H1 (cell line): ENCODE measurements at regions not wholly inside any gene's neighbourhood (a gene's known extent, or its start where the extent isn't known, plus 50 kb on each side); places are given as distances from the start of the nearest gene placed in this dataset.

Source experiments
- BCL11A ChIP-seq, 2 experiments: IDR thresholded peaks; one replicate each; pipeline ENCODE4 v1.6.1; 2011; ENCODE audit warnings: low read depth in 2 of 2, low read length in 2 of 2, mild to moderate bottlenecking in 2 of 2
- CHD1 ChIP-seq: IDR thresholded peaks from 2 replicates; pipeline ENCODE4 v1.6.1; 2012; ENCODE audit warnings: low read depth, low read length, improper control_type of control experiment
- CHD7 ChIP-seq: fragments of 300-600 bp; sonication (generic); IDR thresholded peaks from 2 replicates; pipeline ENCODE4 v1.7.1; 2012; ENCODE audit warnings: low read length, moderate library complexity, mild to moderate bottlenecking, inconsistent platforms; ENCODE audit not compliant: insufficient replicate concordance
- POU5F1 ChIP-seq: IDR thresholded peaks from 2 replicates; pipeline ENCODE4 v1.6.1; 2011; ENCODE audit warnings: low read depth, mild to moderate bottlenecking, low read length, moderate library complexity
- TCF12 ChIP-seq: IDR thresholded peaks from 2 replicates; pipeline ENCODE4 v1.6.1; 2011; ENCODE audit warnings: low read depth, mild to moderate bottlenecking, low read length

DNA sequence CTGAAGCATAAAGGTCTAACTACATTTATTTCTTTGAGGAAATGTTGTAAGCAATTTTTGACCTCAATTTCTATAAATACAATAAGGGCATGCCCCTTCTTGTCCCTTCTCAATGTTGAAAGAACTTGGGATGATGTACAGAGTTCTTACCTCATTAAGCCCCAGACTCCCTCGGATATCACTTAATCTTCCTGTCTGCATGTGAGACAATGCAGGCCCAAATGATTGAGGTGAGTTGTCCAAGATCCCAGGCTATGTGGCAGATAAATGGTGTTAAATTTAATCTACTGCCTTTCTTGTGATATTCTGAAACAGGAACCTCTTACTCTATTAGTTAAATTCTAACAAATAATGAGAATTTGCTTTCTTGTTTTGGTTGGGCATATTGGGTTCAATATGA lies 1073.4 kb upstream of the GYPC start (continued):
- TF ChIP-seq TCF12 (no peak), CHD7 (no peak), CHD1 (no peak), BCL11A (IDR thresholded peaks at IDR 0.05; ENCODE audit: low read depth in 2 of 2, low read length in 2 of 2) (no peak), POU5F1 (no peak)
